RWPE1 (cell line): ENCODE measurements at regions not wholly inside any gene's neighbourhood (a gene's known extent, or its start where the extent isn't known, plus 50 kb on each side); places are given as distances from the start of the nearest gene placed in this dataset.
"Not testable (repeated sequence)": the region's sequence is repeated elsewhere in the genome, so short reads cannot be mapped to it uniquely, and the experiment has no call there.

Experiments
- CTCF ChIA-PET: fragments of 350-600 bp; sonication (Branson Sonifier 250); formaldehyde crosslinking; extraction: SDS; loops from one replicate; lab custom pipeline; 2021; lab: Yijun Ruan, JAX
- POLR2A ChIA-PET: fragments of 400-600 bp; formaldehyde crosslinking; extraction: SDS; loops from one replicate; lab custom pipeline; 2020; ENCODE audit warnings: antibody characterized with exemption; ENCODE audit not compliant: low non-redundant PET; lab: Yijun Ruan, JAX
- DNase-seq: peaks from one replicate; pipeline ENCODE4 v3.0.0; 2012; ENCODE audit warnings: low spot score
- H3K27ac ChIP-seq: fragments of 450-650 bp; 2 replicates; pipeline ENCODE4 v1.5.1; 2017
- TF ChIP-seq, protein P1 (sequence below): fragments of 450-650 bp; conservative IDR thresholded peaks from 2 replicates; pipeline ENCODE4 v1.5.1; 2017; ENCODE audit warnings: low read depth, mild to moderate bottlenecking

DNA sequence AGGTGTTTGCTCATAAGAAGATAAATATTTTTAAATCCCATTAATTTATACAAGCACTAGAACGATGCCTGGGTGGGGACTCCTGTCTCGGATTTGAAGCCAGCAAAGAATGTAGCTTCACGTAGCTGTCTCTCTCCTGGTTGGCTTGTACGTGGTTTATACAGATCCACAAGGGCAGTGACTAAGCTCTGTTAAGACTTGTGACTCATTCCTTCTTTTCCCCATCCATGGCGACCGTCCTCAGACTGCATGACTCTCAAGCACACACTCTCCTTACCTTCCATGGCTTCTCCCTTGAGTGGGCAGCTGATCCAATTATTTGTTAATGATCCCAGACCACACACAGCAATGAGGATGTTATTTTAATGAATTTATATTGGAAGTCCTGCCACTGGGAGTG, 679.7 kb upstream of the SOX9 start:
- ChIA-PET CTCF (interaction anchor here (0.6 to 1.2 kb wide), 2 partner anchors 10 to 32 kb away, joined by 4 read pairs; no protein-coding TSS in a partner anchor), POLR2A (no interaction called here)
- DNase-seq = peak; percentile 41
- TF ChIP-seq, protein P1, sequence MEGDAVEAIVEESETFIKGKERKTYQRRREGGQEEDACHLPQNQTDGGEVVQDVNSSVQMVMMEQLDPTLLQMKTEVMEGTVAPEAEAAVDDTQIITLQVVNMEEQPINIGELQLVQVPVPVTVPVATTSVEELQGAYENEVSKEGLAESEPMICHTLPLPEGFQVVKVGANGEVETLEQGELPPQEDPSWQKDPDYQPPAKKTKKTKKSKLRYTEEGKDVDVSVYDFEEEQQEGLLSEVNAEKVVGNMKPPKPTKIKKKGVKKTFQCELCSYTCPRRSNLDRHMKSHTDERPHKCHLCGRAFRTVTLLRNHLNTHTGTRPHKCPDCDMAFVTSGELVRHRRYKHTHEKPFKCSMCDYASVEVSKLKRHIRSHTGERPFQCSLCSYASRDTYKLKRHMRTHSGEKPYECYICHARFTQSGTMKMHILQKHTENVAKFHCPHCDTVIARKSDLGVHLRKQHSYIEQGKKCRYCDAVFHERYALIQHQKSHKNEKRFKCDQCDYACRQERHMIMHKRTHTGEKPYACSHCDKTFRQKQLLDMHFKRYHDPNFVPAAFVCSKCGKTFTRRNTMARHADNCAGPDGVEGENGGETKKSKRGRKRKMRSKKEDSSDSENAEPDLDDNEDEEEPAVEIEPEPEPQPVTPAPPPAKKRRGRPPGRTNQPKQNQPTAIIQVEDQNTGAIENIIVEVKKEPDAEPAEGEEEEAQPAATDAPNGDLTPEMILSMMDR = no peak
- H3K27ac ChIP-seq = no peak overlapping the region

DNA sequence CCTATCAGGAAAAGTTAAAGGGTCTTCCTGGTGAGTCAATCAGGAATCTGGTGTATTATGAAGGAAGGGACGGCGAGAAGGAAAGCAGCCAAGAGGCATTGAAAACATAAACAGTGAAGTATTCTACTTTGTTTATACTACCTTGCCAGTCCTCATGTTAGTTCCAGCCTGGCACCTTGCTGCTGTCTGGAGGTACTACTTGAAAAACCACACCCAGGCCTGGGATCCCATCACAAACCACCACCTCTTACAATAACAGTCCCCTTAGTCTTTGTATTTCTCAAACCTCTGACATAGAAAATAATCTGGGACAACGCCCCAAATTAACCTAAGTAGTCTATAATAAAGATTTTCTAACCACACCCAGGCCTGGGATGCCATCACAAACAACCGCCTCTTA, 676.7 kb upstream of the SOX9 start:
- ChIA-PET POLR2A (no interaction called here), CTCF (interaction anchor here (0.6 kb wide), 1 partner anchor 132 kb away, joined by 3 read pairs; no protein-coding TSS in a partner anchor)
- H3K27ac ChIP-seq = no peak overlapping the region
- TF ChIP-seq, protein P1 = no peak
- no peak for DNase-seq

DNA sequence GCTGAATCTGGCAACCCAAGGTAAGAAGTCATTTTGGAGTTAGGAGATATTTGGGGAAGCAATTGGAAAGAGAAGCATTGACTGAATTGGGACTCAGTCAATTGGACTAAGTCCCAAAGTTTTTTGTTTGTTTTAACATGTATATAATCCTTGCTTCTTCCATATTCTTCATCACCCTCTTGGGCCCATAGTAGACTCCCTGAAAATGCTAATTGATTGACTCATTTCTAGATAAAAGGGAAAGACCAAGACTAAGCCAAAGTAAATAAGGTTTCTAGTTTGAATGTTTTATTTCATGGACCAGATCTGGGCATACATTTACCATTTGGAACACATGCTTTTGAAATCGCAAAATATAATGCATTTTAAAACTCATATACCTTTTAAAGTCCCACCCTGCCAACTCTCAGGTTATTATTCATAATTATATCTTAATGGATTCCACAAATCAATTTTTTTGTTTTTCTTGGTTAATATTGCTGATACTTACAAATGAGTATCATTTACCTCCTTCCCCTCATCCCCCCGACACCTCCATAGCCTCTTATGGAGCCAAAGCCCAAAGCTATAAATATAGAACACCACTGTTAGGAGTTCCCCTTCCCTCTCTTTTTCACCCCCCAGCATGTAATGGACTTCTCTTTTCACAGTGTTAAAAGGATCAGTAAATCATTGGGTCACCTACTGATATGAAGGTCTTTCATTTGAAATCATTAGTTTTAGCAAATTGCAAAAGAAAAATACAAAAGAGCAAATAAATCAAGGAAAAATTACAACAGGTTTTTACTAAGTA, 674.0 kb upstream of the SOX9 start:
- DNase-seq = no peak
- ChIA-PET POLR2A (no interaction called here), CTCF (no interaction called here)
- TF ChIP-seq, protein P1 = no peak
- no peak overlapping the region for H3K27ac ChIP-seq

DNA sequence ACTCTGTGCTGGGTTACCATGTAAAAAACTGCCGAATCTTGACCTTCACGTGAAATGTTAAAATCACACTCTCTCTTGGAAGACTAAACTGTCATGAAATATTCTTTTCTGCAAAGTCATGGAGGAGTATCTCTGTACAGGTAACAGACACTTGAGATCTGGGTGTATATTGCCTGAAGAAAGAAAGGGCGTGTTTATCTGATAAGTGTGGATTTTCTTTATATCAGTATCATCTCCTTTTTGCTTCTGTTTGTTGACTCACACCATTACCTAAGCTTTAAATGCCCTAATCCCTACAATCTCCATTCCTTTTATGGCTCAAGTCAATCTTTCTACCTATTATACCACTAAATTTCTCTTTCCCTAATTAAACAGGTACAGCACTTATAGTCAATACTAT, 673.2 kb upstream of the SOX9 start:
- CTCF ChIA-PET = no interaction called here
- TF ChIP-seq, protein P1 = no peak
- POLR2A ChIA-PET = no interaction called here
- DNase-seq = no peak
- no peak overlapping the region for H3K27ac ChIP-seq

DNA sequence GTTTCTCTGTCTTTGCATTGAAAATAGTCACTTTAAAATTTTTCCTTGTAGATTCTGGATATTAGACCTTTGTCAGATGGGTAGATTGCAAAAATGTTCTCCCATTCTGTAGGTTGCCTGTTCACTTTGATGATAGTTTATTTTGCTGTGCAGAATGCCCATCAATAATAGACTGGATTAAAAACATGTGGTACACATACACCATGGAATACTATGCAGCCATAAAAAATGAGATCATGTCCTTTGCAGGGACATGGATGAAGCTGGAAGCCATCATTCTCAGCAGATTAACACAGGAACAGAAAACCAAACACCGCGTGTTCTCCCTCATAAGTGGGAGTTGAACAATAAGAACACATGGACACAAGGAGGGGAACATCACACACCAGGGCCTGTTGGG, 670.2 kb upstream of the SOX9 start:
- CTCF ChIA-PET, H3K27ac ChIP-seq, DNase-seq, POLR2A ChIA-PET: not testable (repeated sequence)

DNA sequence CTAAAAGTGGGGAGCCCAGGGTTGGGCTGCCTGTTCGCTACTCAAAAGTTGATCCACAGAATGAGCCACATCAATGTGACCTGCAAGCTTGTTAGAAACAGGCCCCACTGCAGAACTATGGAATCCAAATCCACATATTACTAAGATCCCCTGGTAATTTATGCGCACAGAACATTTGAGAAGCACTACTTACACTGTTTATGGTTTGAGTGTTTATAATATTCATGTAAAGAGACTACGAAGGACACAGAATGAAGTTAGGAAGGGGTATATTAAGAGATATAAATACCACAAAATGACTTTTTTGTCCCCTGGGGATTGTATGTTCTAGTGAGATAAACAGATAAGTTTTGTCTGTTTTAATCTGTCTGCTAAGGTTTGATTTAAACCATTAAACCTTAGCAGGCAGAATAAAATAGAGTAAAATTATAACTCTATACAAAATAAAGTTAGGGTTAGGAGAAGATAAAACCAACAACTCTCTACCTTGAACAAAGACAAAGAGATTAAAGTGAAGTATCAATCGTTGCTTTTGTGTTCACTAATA, 666.9 kb upstream of the SOX9 start:
- ChIA-PET POLR2A (no interaction called here), CTCF (no interaction called here)
- TF ChIP-seq, protein P1 = no peak
- H3K27ac ChIP-seq = no peak overlapping the region
- no peak for DNase-seq

DNA sequence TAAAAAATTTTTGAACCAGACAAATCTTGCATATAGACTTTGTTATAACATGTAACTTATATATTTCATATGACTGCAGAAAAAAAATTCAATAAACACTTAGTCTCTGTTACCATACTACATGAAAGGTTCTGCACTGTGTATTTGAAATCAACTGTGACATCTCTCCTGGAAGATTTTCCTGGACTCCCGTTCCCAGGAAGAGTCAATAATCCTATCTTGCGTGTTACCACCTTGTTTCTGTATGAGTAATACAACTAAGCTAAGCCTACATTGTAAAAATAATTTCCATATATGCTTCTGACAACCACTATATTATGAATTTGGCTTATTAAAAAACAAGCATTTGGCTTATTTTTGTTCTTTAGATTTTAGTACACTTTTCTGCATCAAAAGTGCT, 665.6 kb upstream of the SOX9 start:
- CTCF ChIA-PET = no interaction called here
- POLR2A ChIA-PET = no interaction called here
- H3K27ac ChIP-seq = no peak overlapping the region
- TF ChIP-seq, protein P1 = no peak
- DNase-seq = no peak
